ENCODE measurements at regions not wholly inside any gene's neighbourhood (a gene's known extent, or its start where the extent isn't known, plus 50 kb on each side); places are given as distances from the start of the nearest gene placed in this dataset.

- no peak for TF ChIP-seq USF2 (IDR thresholded peaks at IDR 0.05; ENCODE audit: borderline replicate concordance, low read depth, low read length)
- TF ChIP-seq RAD21 (IDR thresholded peaks at IDR 0.05; ENCODE audit: low read length): no peak
- no peak for TF ChIP-seq REST (IDR thresholded peaks at IDR 0.05; ENCODE audit: low read depth, low read length)
- no peak for TF ChIP-seq CTCF (IDR thresholded peaks at IDR 0.05)
- no peak for TF ChIP-seq POLR2AphosphoS5 (IDR thresholded peaks at IDR 0.05; ENCODE audit: low read depth, low read length)
- no peak for TF ChIP-seq GABPA (IDR thresholded peaks at IDR 0.05; ENCODE audit: low read depth)
- no peak for TF ChIP-seq SIN3A (IDR thresholded peaks at IDR 0.05; ENCODE audit: borderline replicate concordance, low read depth, low read length)
- TF ChIP-seq YY1 (IDR thresholded peaks at IDR 0.05; ENCODE audit: low read depth): no peak
- TF ChIP-seq CHD2 (IDR thresholded peaks at IDR 0.05; ENCODE audit: low read length, partially characterized antibody): no peak
- TF ChIP-seq EP300 (IDR thresholded peaks at IDR 0.05; ENCODE audit: borderline replicate concordance in 1 of 2, low read depth in 1 of 2, low read length in 1 of 2): no peak
- TF ChIP-seq TAF1 (IDR thresholded peaks at IDR 0.05; ENCODE audit: borderline replicate concordance, low read depth, low read length): no peak
- TF ChIP-seq NRF1 (IDR thresholded peaks at IDR 0.05; ENCODE audit: low read depth, low read length): no peak
Observed at GRCh38 chr3:176426371-176426770, 770.9 kb downstream of the TBL1XR1 start.

All from SK-N-SH (cell line).